ENCODE measurements at regions not wholly inside any gene's neighbourhood (a gene's known extent, or its start where the extent isn't known, plus 50 kb on each side); places are given as distances from the start of the nearest gene placed in this dataset.

- Histone ChIP-seq H3K4ac (ENCODE audit: low read depth, low read length) (no peak overlapping the region), H3K9ac (ENCODE audit: low read length) (no peak overlapping the region), H2AK5ac (ENCODE audit: low read length) (no peak overlapping the region), H3K14ac (ENCODE audit: low read length) (no peak overlapping the region), H3K27me3 (ENCODE audit: insufficient read depth, low read length) (no peaks in the 10 kb centered on the region), H3K23ac (ENCODE audit: low read length) (no peak overlapping the region), H3K18ac (ENCODE audit: low read length) (no peak overlapping the region), H4K91ac (ENCODE audit: low read depth, low read length) (no peak overlapping the region), H3K4me3 (ENCODE audit: low read depth, low read length) (no peak overlapping the region), H3K9me3 (ENCODE audit: insufficient read depth, low read depth, low read length) (no peaks in the 10 kb centered on the region), H4K12ac (ENCODE audit: low read depth, low read length) (no peak overlapping the region), H2AFZ (ENCODE audit: insufficient read depth, low read length, poor library complexity) (no peak overlapping the region), H3K27ac (ENCODE audit: low read depth, low read length) (no peak overlapping the region), H3K79me2 (ENCODE audit: control insufficient read depth, insufficient read depth, low read length, poor library complexity) (no peaks in the 10 kb centered on the region), H2BK5ac (ENCODE audit: low read depth, low read length, poor library complexity) (no peak overlapping the region), H4K8ac (ENCODE audit: low read depth, low read length) (no peak overlapping the region), H2BK12ac (ENCODE audit: low read length) (no peak overlapping the region), H2BK120ac (ENCODE audit: insufficient read depth, low read length, poor library complexity) (no peak overlapping the region), H3K4me1 (ENCODE audit: control insufficient read depth in 1 of 2, insufficient read depth in 2 of 2, low read length in 2 of 2) (peaks cover 0 to 2% of the 10 kb centered on the region in 2 experiments), H3K36me3 (ENCODE audit: control insufficient read depth in 1 of 2, insufficient read depth in 2 of 2, low read length in 2 of 2) (no peaks in the 10 kb centered on the region), H3K4me2 (ENCODE audit: low read length) (no peak overlapping the region), H3K79me1 (ENCODE audit: low read length) (peaks cover 3% of the 10 kb centered on the region)
- WGBS (ENCODE audit: extremely low coverage, insufficient coverage, insufficient read length) = no CpG with 5 or more reads among the region's 12 CpGs
- DNase-seq = no peak
These were observed 717.0 kb upstream of the IGFBP3 start for GRCh38 chr7:46637793-46638735.

GRCh38 chr7:46636022-46636421, 715.0 kb upstream of the IGFBP3 start:
- Histone ChIP-seq H2BK120ac (ENCODE audit: insufficient read depth, low read length, poor library complexity) (no peak overlapping the region), H3K4me1 (ENCODE audit: control insufficient read depth in 1 of 2, insufficient read depth in 2 of 2, low read length in 2 of 2) (peaks cover 0 to 2% of the 10 kb centered on the region in 2 experiments), H3K9me3 (ENCODE audit: insufficient read depth, low read depth, low read length) (no peaks in the 10 kb centered on the region), H2AK5ac (ENCODE audit: low read length) (no peak overlapping the region), H4K8ac (ENCODE audit: low read depth, low read length) (no peak overlapping the region), H3K4ac (ENCODE audit: low read depth, low read length) (no peak overlapping the region), H3K14ac (ENCODE audit: low read length) (no peak overlapping the region), H3K18ac (ENCODE audit: low read length) (no peak overlapping the region), H3K27me3 (ENCODE audit: insufficient read depth, low read length) (no peaks in the 10 kb centered on the region), H3K9ac (ENCODE audit: low read length) (no peak overlapping the region), H2AFZ (ENCODE audit: insufficient read depth, low read length, poor library complexity) (no peak overlapping the region), H3K79me2 (ENCODE audit: control insufficient read depth, insufficient read depth, low read length, poor library complexity) (no peaks in the 10 kb centered on the region), H3K4me2 (ENCODE audit: low read length) (no peak overlapping the region), H3K36me3 (ENCODE audit: control insufficient read depth in 1 of 2, insufficient read depth in 2 of 2, low read length in 2 of 2) (no peaks in the 10 kb centered on the region), H3K4me3 (ENCODE audit: low read depth, low read length) (no peak overlapping the region), H2BK12ac (ENCODE audit: low read length) (no peak overlapping the region), H2BK5ac (ENCODE audit: low read depth, low read length, poor library complexity) (no peak overlapping the region), H3K79me1 (ENCODE audit: low read length) (peaks cover 3% of the 10 kb centered on the region), H3K23ac (ENCODE audit: low read length) (no peak overlapping the region), H3K27ac (ENCODE audit: low read depth, low read length) (no peak overlapping the region), H4K91ac (ENCODE audit: low read depth, low read length) (no peak overlapping the region), H4K12ac (ENCODE audit: low read depth, low read length) (no peak overlapping the region)
- no CpG with 5 or more reads among the region's 3 CpGs for WGBS (ENCODE audit: extremely low coverage, insufficient coverage, insufficient read length)
- no peak for DNase-seq

GRCh38 chr7:46633630-46634240, 712.7 kb upstream of the IGFBP3 start:
- no peaks in the 10 kb centered on the region for H3K36me3 ChIP-seq (ENCODE audit: control insufficient read depth in 1 of 2, insufficient read depth in 2 of 2, low read length in 2 of 2)
- H3K9me3 ChIP-seq (ENCODE audit: insufficient read depth, low read depth, low read length) = no peaks in the 10 kb centered on the region
- H3K14ac ChIP-seq (ENCODE audit: low read length) = no peak overlapping the region
- H3K18ac ChIP-seq (ENCODE audit: low read length) = no peak overlapping the region
- H2AK5ac ChIP-seq (ENCODE audit: low read length) = no peak overlapping the region
- H2BK5ac ChIP-seq (ENCODE audit: low read depth, low read length, poor library complexity) = no peak overlapping the region
- no peak overlapping the region for H4K12ac ChIP-seq (ENCODE audit: low read depth, low read length)
- no peak overlapping the region for H3K27ac ChIP-seq (ENCODE audit: low read depth, low read length)
- no peak overlapping the region for H3K23ac ChIP-seq (ENCODE audit: low read length)
- H2BK120ac ChIP-seq (ENCODE audit: insufficient read depth, low read length, poor library complexity) = no peak overlapping the region
- no peak for DNase-seq
- H4K8ac ChIP-seq (ENCODE audit: low read depth, low read length) = no peak overlapping the region
- no peak overlapping the region for H2BK12ac ChIP-seq (ENCODE audit: low read length)
- no CpG with 5 or more reads among the region's 4 CpGs for WGBS (ENCODE audit: extremely low coverage, insufficient coverage, insufficient read length)
- no peaks in the 10 kb centered on the region for H3K27me3 ChIP-seq (ENCODE audit: insufficient read depth, low read length)
- no peaks in the 10 kb centered on the region for H3K79me2 ChIP-seq (ENCODE audit: control insufficient read depth, insufficient read depth, low read length, poor library complexity)
- no peak overlapping the region for H3K9ac ChIP-seq (ENCODE audit: low read length)
- peaks cover 3% of the 10 kb centered on the region for H3K79me1 ChIP-seq (ENCODE audit: low read length)
- no peak overlapping the region for H3K4ac ChIP-seq (ENCODE audit: low read depth, low read length)
- no peak overlapping the region for H3K4me3 ChIP-seq (ENCODE audit: low read depth, low read length)
- no peak overlapping the region for H4K91ac ChIP-seq (ENCODE audit: low read depth, low read length)
- H3K4me2 ChIP-seq (ENCODE audit: low read length) = no peak overlapping the region
- H2AFZ ChIP-seq (ENCODE audit: insufficient read depth, low read length, poor library complexity) = no peak overlapping the region
- peaks cover 4 to 5% of the 10 kb centered on the region in 2 experiments for H3K4me1 ChIP-seq (ENCODE audit: control insufficient read depth in 1 of 2, insufficient read depth in 2 of 2, low read length in 2 of 2)

GRCh38 chr7:46633200-46633599, 712.1 kb upstream of the IGFBP3 start:
- no peaks in the 10 kb centered on the region for H3K79me2 ChIP-seq (ENCODE audit: control insufficient read depth, insufficient read depth, low read length, poor library complexity)
- no peak overlapping the region for H4K12ac ChIP-seq (ENCODE audit: low read depth, low read length)
- H3K18ac ChIP-seq (ENCODE audit: low read length) = no peak overlapping the region
- H3K27me3 ChIP-seq (ENCODE audit: insufficient read depth, low read length) = no peaks in the 10 kb centered on the region
- H2AK5ac ChIP-seq (ENCODE audit: low read length) = no peak overlapping the region
- no peak overlapping the region for H3K9ac ChIP-seq (ENCODE audit: low read length)
- no peak overlapping the region for H3K4ac ChIP-seq (ENCODE audit: low read depth, low read length)
- peaks cover 4 to 5% of the 10 kb centered on the region in 2 experiments for H3K4me1 ChIP-seq (ENCODE audit: control insufficient read depth in 1 of 2, insufficient read depth in 2 of 2, low read length in 2 of 2)
- no peak for DNase-seq
- H3K79me1 ChIP-seq (ENCODE audit: low read length) = peaks cover 3% of the 10 kb centered on the region
- no peak overlapping the region for H3K4me2 ChIP-seq (ENCODE audit: low read length)
- H2BK120ac ChIP-seq (ENCODE audit: insufficient read depth, low read length, poor library complexity) = no peak overlapping the region
- no peak overlapping the region for H2AFZ ChIP-seq (ENCODE audit: insufficient read depth, low read length, poor library complexity)
- H2BK12ac ChIP-seq (ENCODE audit: low read length) = no peak overlapping the region
- no peak overlapping the region for H4K91ac ChIP-seq (ENCODE audit: low read depth, low read length)
- no peak overlapping the region for H3K27ac ChIP-seq (ENCODE audit: low read depth, low read length)
- H4K8ac ChIP-seq (ENCODE audit: low read depth, low read length) = no peak overlapping the region
- no peaks in the 10 kb centered on the region for H3K9me3 ChIP-seq (ENCODE audit: insufficient read depth, low read depth, low read length)
- no peak overlapping the region for H3K23ac ChIP-seq (ENCODE audit: low read length)
- H3K36me3 ChIP-seq (ENCODE audit: control insufficient read depth in 1 of 2, insufficient read depth in 2 of 2, low read length in 2 of 2) = no peaks in the 10 kb centered on the region
- H2BK5ac ChIP-seq (ENCODE audit: low read depth, low read length, poor library complexity) = no peak overlapping the region
- no CpG with 5 or more reads among the region's 2 CpGs for WGBS (ENCODE audit: extremely low coverage, insufficient coverage, insufficient read length)
- H3K14ac ChIP-seq (ENCODE audit: low read length) = no peak overlapping the region
- no peak overlapping the region for H3K4me3 ChIP-seq (ENCODE audit: low read depth, low read length)
